GM19240 (cell line): ENCODE measurements at regions not wholly inside any gene's neighbourhood (a gene's known extent, or its start where the extent isn't known, plus 50 kb on each side); places are given as distances from the start of the nearest gene placed in this dataset.

Experiments
- DNase-seq: peaks from one replicate; pipeline ENCODE4 v3.0.0; 2011; ENCODE audit warnings: low spot score; ENCODE audit not compliant: insufficient read length

GRCh38 chr10:131748831-131749766 lies 151.7 kb upstream of the PPP2R2D start:
- DNase-seq: no peak

- DNase-seq: no peak
These were observed 151.1 kb upstream of the PPP2R2D start for GRCh38 chr10:131749767-131750142.

DNA sequence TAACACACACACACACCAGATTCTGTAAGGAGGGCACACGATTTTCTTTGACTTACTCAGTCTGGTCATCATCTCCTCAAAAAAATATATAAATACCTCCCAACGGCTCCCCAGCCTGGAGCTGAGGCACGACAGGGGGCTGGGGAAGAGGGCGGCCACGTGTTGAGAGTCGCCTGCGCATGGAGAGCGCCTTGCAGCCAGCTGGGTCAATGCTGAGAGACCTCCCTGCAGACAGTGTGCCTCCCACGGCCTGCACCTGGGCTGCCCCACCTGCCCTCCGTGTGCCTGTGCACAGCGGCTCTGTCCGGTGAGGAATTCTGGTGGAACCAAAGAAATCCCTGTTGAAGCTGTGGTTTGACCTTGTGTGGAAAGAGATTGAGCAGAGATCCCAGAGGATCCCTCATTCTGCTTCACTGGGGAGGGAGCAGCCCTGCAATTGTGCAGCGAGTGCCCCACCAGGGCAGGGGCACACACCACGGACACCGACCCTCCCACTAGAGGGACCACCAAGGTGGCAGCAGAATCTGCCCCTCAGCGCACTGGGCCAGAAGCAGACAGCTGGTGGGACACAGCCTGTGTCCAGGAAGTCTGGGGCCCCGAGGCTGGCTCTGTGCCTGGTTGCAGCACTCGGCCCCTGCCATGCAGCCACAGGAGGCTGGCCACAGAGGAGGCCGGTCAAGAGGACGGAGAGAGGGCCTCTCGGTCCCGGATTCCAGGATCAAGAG lies 150.5 kb upstream of the PPP2R2D start:
- DNase-seq: no peak

DNA sequence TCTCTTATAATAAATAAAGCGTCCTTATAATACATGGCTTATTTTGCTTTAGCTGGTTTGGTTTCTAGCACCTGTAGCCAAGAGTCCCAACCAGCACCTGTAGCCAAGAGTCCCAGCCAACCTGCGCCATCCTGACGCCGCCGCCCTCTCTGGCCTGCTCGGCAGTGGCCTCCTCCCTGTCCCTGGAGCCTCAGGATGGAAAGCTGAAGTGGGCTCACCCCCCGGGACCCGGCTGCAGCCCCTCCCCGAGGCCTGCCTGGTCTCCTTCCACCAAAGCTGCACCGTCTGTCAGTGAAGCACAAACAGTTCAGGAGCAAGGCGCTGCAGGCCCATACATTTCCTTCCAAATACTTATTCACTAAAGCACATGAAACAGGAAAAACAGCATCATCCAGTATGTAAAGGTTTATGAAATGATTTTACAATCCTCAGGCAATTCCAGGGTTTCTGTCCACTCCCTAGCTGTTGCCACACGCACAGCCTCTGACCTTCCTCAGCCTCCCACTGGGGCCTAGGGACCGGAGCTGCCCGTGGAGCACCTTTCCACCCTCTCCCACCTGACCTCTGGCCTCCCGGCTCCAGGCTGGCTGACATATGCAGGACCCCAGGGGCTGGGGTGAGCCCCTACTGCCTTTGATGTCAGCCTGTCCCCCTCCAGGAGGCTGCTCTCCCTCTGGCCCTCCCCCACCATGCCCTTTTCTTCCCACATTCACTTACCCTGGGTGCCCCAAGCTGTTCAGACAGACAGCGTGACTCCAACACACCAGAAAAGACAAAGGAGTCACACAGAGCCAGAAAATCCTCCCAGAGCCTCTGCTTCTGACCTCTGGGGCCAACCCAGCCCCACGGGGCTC lies 149.6 kb upstream of the PPP2R2D start:
- DNase-seq: no peak

GRCh38 chr10:131751827-131752775 lies 148.7 kb upstream of the PPP2R2D start:
- DNase-seq: no peak

DNA sequence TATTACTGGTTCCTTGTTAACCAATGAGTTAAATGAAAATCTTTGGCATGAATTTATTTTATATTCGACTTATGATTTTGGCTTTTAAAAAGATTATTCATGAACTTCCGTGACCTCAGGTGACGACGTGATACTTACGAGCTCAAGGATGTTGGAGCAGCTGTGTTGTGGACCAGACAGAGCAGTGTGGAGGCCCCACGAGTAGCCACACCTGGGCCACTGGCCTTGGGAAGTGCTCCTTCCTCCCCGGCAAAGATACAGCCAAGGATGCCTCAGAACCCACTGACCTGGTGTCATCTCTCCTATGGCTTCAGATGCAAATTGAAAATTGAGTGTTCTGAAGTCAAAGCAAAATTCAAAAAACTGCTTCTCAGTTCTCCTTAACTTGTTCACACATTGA lies 147.5 kb upstream of the PPP2R2D start:
- no peak for DNase-seq

GRCh38 chr10:131755200-131755599 lies 145.6 kb upstream of the PPP2R2D start:
- DNase-seq: no peak

DNA sequence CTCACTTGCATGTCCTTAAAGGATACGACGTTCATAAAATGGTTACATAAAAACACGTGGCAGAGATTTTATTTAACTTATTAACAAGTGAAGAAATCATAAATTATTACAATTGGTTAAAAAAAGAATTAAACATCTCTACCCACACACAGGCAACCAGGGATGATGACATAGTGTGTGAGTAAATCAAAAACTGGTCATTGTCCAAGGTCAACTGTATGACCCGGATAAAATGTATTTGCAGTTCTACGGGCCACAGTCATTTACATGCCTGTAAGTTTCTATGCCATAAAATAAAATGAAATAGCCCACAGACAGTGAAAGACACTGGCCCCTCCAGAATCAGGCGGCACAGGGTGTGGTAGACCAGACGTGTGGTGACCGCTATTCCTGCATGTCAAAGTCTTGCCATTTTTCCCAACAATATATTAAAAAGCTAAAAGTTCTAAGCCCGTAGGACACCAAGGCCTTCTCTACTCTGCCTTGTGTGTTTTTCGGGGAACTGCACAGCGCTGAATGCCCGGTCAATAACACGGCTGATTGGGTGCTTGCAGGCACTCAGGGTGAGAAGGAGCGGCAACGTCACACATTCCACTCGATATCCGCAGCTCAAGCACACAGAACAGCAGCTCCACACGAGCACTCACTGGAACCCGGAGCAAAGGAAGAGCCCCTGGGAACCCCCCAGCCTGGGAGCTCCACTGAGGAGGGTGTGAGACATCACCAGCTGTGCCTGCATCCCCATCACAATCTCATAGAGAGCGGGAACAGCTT lies 143.3 kb upstream of the PPP2R2D start:
- no peak for DNase-seq

DNA sequence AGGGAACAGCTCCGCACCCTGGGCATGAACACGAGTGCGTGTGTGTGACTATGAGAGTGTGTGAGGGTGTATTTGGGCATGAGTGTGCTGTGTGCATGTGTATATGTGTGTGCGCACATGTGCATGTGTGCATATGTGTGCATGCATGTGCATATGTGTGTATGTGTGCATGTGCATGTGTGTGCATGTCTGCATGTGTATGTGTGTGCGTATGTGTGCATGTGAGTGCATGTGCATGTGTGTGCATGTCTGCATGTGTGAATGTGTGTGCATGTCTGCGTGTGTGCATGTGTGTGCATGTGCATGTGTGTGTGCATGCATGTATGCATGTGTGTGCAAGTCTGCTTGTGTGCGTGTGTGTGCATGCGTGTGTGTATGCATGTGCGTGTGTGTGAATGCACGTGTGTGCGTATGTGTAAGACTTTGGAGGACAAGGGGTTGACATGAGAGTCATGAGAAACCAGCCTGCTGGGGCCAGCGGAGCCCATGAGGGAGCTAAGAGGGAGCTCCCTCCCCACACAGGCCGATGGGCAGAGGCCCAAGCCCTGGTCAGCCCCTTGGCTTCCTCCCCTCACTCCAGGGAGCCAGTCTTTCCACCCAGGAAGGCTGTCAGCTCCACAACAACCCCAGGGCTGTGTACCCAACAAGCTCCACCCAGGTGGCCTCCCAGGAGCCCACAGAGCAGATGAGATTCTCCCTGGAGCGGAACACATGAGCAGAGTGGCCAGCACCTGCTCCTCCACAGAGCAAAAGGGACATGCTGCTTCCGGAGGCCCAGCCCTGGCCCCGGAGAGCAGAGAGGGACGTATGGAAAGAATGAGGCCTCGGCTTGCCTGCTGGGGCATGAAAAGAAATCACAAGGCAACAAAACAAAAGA lies 142.5 kb upstream of the PPP2R2D start:
- DNase-seq: no peak

GRCh38 chr10:131758939-131759301 lies 141.9 kb upstream of the PPP2R2D start:
- DNase-seq: no peak

DNA sequence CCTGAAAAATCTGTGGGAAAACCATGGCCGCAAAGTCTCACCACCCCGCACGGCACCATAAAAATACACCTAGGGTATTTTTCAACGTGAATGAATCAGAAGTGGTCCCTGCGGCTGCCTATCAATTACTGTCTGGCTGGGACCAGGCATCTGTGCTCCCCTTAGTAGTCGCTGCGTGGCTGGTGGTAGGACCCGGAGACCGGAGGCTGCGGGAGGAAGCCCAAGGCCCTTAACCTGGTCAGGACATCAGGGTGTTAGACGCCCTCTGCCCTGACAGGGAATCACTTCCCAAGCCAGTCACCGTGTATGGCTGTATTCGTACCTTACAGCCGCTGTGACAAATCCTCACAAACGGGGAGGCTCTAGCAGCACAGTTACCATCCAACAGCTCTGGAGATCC lies 141.5 kb upstream of the PPP2R2D start:
- no peak for DNase-seq

GRCh38 chr10:131760416-131761166 lies 140.2 kb upstream of the PPP2R2D start:
- no peak for DNase-seq

- no peak for DNase-seq
These were observed 137.8 kb upstream of the PPP2R2D start for GRCh38 chr10:131762789-131763696.

DNA sequence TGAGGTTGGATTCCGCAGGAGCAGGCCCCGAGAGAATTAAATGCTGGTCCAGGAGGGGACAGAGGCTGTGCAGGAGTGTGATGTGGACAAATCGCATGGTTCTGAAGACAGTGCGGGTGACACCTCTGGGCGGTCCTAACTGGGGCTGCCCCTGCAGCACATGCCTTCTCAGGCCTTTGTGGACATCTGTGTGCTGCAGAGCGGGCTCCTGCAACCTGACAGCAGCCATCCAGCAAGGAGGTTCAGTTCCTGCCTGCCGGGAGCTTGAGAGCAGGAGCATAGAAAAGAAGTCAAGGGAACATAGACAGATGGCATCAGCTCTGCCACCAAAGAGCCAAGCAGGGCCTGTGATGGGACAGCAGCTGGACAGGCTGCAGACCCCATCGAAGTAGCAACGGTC lies 135.9 kb upstream of the PPP2R2D start:
- DNase-seq: no peak

DNA sequence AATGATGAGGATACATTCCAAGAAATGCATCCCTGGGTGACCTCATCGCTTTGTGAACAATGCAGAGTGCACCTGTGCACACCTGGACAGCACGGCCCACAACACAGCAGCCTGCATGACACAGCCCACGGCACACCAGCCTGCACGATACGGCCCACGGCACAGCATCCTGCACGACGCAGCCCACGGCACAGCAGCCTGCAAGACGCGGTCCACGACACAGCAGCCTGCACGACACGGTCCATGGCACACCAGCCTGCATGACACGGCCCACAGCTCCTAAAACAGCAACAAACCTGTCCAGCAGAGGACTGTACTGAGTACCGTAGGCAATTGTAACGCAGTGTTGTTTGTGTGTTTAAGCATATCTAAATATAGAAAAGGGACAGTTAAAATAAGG lies 134.7 kb upstream of the PPP2R2D start:
- DNase-seq: no peak

DNA sequence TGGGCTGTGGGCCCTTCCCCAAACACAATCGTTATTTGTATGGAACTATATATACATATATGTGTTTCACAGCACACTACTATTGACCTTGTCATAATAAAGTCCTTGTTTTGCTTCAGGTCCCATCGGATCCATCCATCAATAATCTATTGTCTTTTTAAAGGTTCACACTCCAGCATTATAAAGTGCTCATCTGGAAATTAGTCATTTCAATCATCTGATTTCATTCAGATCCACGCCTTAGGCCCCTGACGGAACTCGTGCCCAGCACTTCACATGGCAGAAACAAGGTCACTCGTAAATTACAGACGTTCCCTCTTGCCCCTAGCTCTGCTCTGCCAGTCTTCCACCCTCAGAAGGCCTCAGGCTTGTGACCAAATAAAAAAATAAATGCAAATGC lies 133.1 kb upstream of the PPP2R2D start:
- DNase-seq: no peak
